SK-N-SH treated with all-trans-retinoic acid at 6 μM for 48 hours (cell line): ENCODE measurements at regions not wholly inside any gene's neighbourhood (a gene's known extent, or its start where the extent isn't known, plus 50 kb on each side); places are given as distances from the start of the nearest gene placed in this dataset.

Experiments used
- ARNTL ChIP-seq: fragments of 450-650 bp; formaldehyde crosslinking; IDR thresholded peaks from 2 replicates; pipeline ENCODE4 v1.5.0; 2020; ENCODE audit warnings: low read depth, mild to moderate bottlenecking, moderate library complexity, borderline replicate concordance
- ZNF8 ChIP-seq: fragments of 450-650 bp; formaldehyde crosslinking; IDR thresholded peaks from 2 replicates; pipeline ENCODE4 v1.5.0; 2020; ENCODE audit warnings: mild to moderate bottlenecking, moderate library complexity

DNA sequence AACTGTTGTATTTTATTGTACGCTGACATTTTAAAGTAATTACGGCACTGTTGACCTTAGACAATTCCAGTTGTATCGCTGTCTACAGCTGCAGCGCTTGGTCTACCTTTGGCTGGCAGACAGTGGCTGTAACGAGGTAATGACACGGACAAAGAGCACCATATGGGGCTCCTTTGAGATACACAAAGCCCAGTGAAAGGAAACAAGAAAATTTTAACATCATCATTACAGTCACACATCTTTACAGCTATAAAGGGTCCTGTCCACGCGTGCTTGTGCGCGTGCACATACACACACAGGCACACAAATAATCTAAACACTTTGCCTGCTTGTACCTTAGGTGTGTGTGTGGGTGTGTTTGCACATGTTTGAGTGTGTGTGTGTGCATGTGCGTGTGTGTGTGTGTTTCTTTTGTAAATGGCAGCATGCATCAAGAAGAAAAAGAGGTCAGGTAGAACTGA is 946.0 kb downstream of the NR2F1-AS1 start:
- TF ChIP-seq ZNF8: no peak
- no peak for TF ChIP-seq ARNTL (CRISPR knock-in tag)
